ENCODE measurements at regions not wholly inside any gene's neighbourhood (a gene's known extent, or its start where the extent isn't known, plus 50 kb on each side); places are given as distances from the start of the nearest gene placed in this dataset.

DNA sequence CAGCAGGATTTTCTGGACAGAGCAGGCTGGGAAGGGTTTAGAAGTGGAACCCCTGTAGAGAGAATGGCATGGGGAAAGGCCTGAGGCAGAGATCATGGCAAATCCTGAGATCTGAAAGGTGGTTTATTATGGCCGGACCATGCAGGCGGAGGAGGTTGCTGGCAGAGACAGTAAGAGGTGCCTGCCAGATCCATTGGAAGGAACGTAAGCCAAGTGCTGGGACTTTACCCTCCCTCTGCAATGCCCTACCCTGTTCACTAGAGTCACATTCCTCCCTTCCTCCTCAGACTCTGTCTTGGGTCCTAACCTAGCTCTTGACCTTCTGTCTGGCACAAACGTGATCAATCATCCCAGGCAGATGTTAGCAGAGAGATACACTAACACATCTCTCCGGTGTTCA is 66.4 kb upstream of the SLC22A23 start:
- TF ChIP-seq POLR2A (IDR thresholded peaks at IDR 0.05) (no peak), POLR2AphosphoS5 (IDR thresholded peaks at IDR 0.05) (no peak), EP300 (IDR thresholded peaks at IDR 0.05) (no peak)
- TF ChIP-seq, protein P1, sequence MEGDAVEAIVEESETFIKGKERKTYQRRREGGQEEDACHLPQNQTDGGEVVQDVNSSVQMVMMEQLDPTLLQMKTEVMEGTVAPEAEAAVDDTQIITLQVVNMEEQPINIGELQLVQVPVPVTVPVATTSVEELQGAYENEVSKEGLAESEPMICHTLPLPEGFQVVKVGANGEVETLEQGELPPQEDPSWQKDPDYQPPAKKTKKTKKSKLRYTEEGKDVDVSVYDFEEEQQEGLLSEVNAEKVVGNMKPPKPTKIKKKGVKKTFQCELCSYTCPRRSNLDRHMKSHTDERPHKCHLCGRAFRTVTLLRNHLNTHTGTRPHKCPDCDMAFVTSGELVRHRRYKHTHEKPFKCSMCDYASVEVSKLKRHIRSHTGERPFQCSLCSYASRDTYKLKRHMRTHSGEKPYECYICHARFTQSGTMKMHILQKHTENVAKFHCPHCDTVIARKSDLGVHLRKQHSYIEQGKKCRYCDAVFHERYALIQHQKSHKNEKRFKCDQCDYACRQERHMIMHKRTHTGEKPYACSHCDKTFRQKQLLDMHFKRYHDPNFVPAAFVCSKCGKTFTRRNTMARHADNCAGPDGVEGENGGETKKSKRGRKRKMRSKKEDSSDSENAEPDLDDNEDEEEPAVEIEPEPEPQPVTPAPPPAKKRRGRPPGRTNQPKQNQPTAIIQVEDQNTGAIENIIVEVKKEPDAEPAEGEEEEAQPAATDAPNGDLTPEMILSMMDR (IDR thresholded peaks at IDR 0.05) = no peak
